MM.1S (cell line): ENCODE measurements at regions not wholly inside any gene's neighbourhood (a gene's known extent, or its start where the extent isn't known, plus 50 kb on each side); places are given as distances from the start of the nearest gene placed in this dataset.

Source experiments
- CTCF ChIP-seq: fragments of 300-600 bp; sonication (generic); IDR thresholded peaks from 2 replicates; pipeline ENCODE4 v1.5.1; 2016; ENCODE audit warnings: antibody characterized with exemption, low read length, mixed read lengths
- EZH2 ChIP-seq: fragments of 300-600 bp; sonication (generic); optimal IDR thresholded peaks from 2 replicates; pipeline ENCODE3; 2017; ENCODE audit warnings: low read depth, mild to moderate bottlenecking, antibody characterized with exemption, low read length, mixed read lengths
- EZH2phosphoT487 ChIP-seq: fragments of 300-600 bp; sonication (generic); IDR thresholded peaks from 2 replicates; pipeline ENCODE4 v1.6.1; 2018; ENCODE audit warnings: antibody characterized with exemption, low read length

- TF ChIP-seq CTCF (no peak), EZH2 (no peak), EZH2phosphoT487 (no peak)
These were observed 288.4 kb upstream of the DPH6 start for GRCh38 chr15:35834216-35834830.
